HCT116 (cell line): ENCODE measurements at regions not wholly inside any gene's neighbourhood (a gene's known extent, or its start where the extent isn't known, plus 50 kb on each side); places are given as distances from the start of the nearest gene placed in this dataset.
A peak's percentile ranks its signal among the peaks of the same experiment; 100 is the strongest.
"Not testable (repeated sequence)": the region's sequence is repeated elsewhere in the genome, so short reads cannot be mapped to it uniquely, and the experiment has no call there.

ENCODE experiments used
- ATAC-seq: fragments of 200-7000 bp; cut with Tn5 transposase; 2 replicates; pipeline ENCODE4 v1.9.1; 2020; ENCODE audit warnings: mild to moderate bottlenecking, moderate library complexity
- BruUV-seq: library from RNA; stranded (reverse); fragments of 400-500 nt; replicated peaks from 2 replicates; lab custom pipeline; 2021; lab: Mats Ljungman, UMichigan
- CTCF ChIA-PET: fragments of 300-600 bp; sonication (Branson Sonifier 250); formaldehyde crosslinking; loops from one replicate; lab custom pipeline; 2021; ENCODE audit warnings: antibody characterized with exemption; lab: Charles Lee
- POLR2A ChIA-PET: fragments of 300-600, 350-600 bp; sonication (Branson Sonifier 250); formaldehyde crosslinking; loops from one replicate; lab custom pipeline; 2021; ENCODE audit warnings: antibody characterized with exemption; lab: Charles Lee
- RAD21 ChIA-PET, 2 experiments: fragments of 300-600 bp; sonication (Branson Sonifier 250); formaldehyde crosslinking; loops; one replicate each; lab custom pipeline; 2023; ENCODE audit warnings: low total read pairs in 2 of 2; ENCODE audit not compliant: uncharacterized antibody in 2 of 2, unreplicated experiment in 2 of 2, low non-redundant PET in 1 of 2; lab: Charles Lee
- DNase-seq: peaks from one replicate; pipeline ENCODE4 v3.0.0-alpha.2; 2010; ENCODE audit warnings: low read depth, low spot score
- H2AFZ ChIP-seq: fragments of 200-600 bp; shearing (Covaris generic), sonication (generic); 2 replicates; pipeline ENCODE4 v1.6.1; 2017; ENCODE audit warnings: low read depth, mixed run types, mixed read lengths, antibody characterized with exemption, low read length; ENCODE audit not compliant: poor library complexity, severe bottlenecking
- H3K27ac ChIP-seq: 2 replicates; pipeline ENCODE4 v1.5.1; 2012; ENCODE audit warnings: low read depth, low read length
- H3K27me3 ChIP-seq: fragments of 200-600 bp; sonication (generic); 2 replicates; pipeline ENCODE4 v1.6.1; 2016; ENCODE audit warnings: mixed run types, low read length, mixed read lengths; ENCODE audit not compliant: insufficient read depth
- H3K36me3 ChIP-seq, 2 experiments: fragments of 200-500 bp in 1 of 2; fragments of 200-600 bp in 1 of 2; sonication (Bioruptor generic) in 1 of 2; sonication (generic) in 1 of 2; 2 replicates each; pipeline versions ENCODE4 v1.5.1 to v1.6.1; 2014 to 2016; ENCODE audit warnings: low read length in 2 of 2, inconsistent platforms in 1 of 2, mixed read lengths in 1 of 2, mixed run types in 1 of 2; ENCODE audit not compliant: insufficient read depth in 2 of 2, control insufficient read depth in 1 of 2
- H3K4me1 ChIP-seq, 2 experiments: fragments of 200-600 bp in 1 of 2; sonication (generic) in 1 of 2; 2 replicates each; pipeline versions ENCODE4 v1.5.1 to v1.6.1; 2012 to 2017; ENCODE audit warnings: low read length in 2 of 2, inconsistent platforms in 1 of 2, mild to moderate bottlenecking in 1 of 2, mixed read lengths in 1 of 2, mixed run types in 1 of 2, moderate library complexity in 1 of 2; ENCODE audit not compliant: insufficient read depth in 2 of 2, control insufficient read depth in 1 of 2
- H3K4me2 ChIP-seq: fragments of 200-600 bp; sonication (generic); 2 replicates; pipeline ENCODE4 v1.6.1; 2017; ENCODE audit warnings: mixed run types, low read length, mixed read lengths
- H3K4me3 ChIP-seq, 2 experiments: fragments of 200-600 bp in 1 of 2; sonication (generic) in 1 of 2; replicated peaks in 1 of 2; 2 replicates each; pipeline ENCODE4 v1.5.1; 2011 to 2016; ENCODE audit warnings: low read length in 2 of 2, control low read depth in 1 of 2, low read depth in 1 of 2, mild to moderate bottlenecking in 1 of 2, mixed read lengths in 1 of 2, mixed run types in 1 of 2
- H3K79me2 ChIP-seq: fragments of 200-600 bp; sonication (generic); 2 replicates; pipeline ENCODE4 v1.6.1; 2017; ENCODE audit warnings: mild to moderate bottlenecking, mixed run types, low read length, moderate library complexity, mixed read lengths; ENCODE audit not compliant: insufficient read depth
- H3K9ac ChIP-seq: fragments of 200-600 bp; sonication (generic); 2 replicates; pipeline ENCODE4 v1.6.1; 2016; ENCODE audit warnings: low read length, mixed read lengths
- H3K9me2 ChIP-seq: fragments of 200-600 bp; sonication (generic), shearing (Covaris generic); 2 replicates; pipeline ENCODE4 v1.6.1; 2017; ENCODE audit warnings: mixed run types, mild to moderate bottlenecking, moderate library complexity; ENCODE audit not compliant: insufficient read depth
- H3K9me3 ChIP-seq, 2 experiments: fragments of 200-500 bp in 1 of 2; fragments of 200-600 bp in 1 of 2; sonication (Bioruptor generic) in 1 of 2; sonication (generic) in 1 of 2; 2 replicates each; pipeline ENCODE4 v1.6.1; 2014 to 2017; ENCODE audit warnings: low read length in 2 of 2, mixed read lengths in 2 of 2, inconsistent platforms in 1 of 2, low read depth in 1 of 2, mild to moderate bottlenecking in 1 of 2, mixed run types in 1 of 2, moderate library complexity in 1 of 2; ENCODE audit not compliant: control insufficient read depth in 1 of 2, insufficient read depth in 1 of 2
- H4K20me1 ChIP-seq: fragments of 200-600 bp; sonication (generic), shearing (Covaris generic); 2 replicates; pipeline ENCODE4 v1.6.1; 2017; ENCODE audit warnings: mixed run types, mild to moderate bottlenecking, moderate library complexity; ENCODE audit not compliant: insufficient read depth
- CBX3 ChIP-seq: IDR thresholded peaks from 2 replicates; pipeline ENCODE4 v1.6.1; 2012; ENCODE audit warnings: low read depth
- CTCF ChIP-seq, 3 experiments: fragments of 200-600 bp in 1 of 3; sonication (generic) in 1 of 3; IDR thresholded peaks in 2 of 3; conservative IDR thresholded peaks in 1 of 3; 2 replicates each; pipeline ENCODE4 v1.5.1; 2012 to 2017; ENCODE audit warnings: low read depth in 2 of 3, low read length in 2 of 3, antibody characterized with exemption in 1 of 3, borderline replicate concordance in 1 of 3, control low read depth in 1 of 3, mild to moderate bottlenecking in 1 of 3, mixed read lengths in 1 of 3, mixed run types in 1 of 3, moderate library complexity in 1 of 3; ENCODE audit not compliant: insufficient read depth in 1 of 3
- EGR1 ChIP-seq: IDR thresholded peaks from 2 replicates; pipeline ENCODE4 v1.6.1; 2012; ENCODE audit warnings: low read depth
- EZH2 ChIP-seq: fragments of 200-600 bp; sonication (generic); IDR thresholded peaks from 2 replicates; pipeline ENCODE4 v1.6.1; 2017; ENCODE audit warnings: antibody characterized with exemption, mixed run types
- EZH2phosphoT487 ChIP-seq: fragments of 200-600 bp; IDR thresholded peaks from 2 replicates; pipeline ENCODE4 v1.6.1; 2018; ENCODE audit warnings: antibody characterized with exemption, borderline replicate concordance
- FOSL1 ChIP-seq: IDR thresholded peaks from 2 replicates; pipeline ENCODE4 v1.6.1; 2012; ENCODE audit warnings: low read depth
- JUND ChIP-seq: IDR thresholded peaks from 2 replicates; pipeline ENCODE4 v1.6.1; 2012
- POLR2A ChIP-seq: IDR thresholded peaks from 2 replicates; pipeline ENCODE4 v1.7.0; 2011; ENCODE audit warnings: borderline replicate concordance; ENCODE audit not compliant: insufficient read depth, insufficient read length; ENCODE audit errors: extremely low read depth
- RAD21 ChIP-seq: IDR thresholded peaks from 2 replicates; pipeline ENCODE4 v1.6.1; 2012; ENCODE audit warnings: low read depth, mild to moderate bottlenecking
- REST ChIP-seq: IDR thresholded peaks from 2 replicates; pipeline ENCODE4 v1.6.1; 2012; ENCODE audit warnings: low read depth
- SRF ChIP-seq: IDR thresholded peaks from 2 replicates; pipeline ENCODE4 v1.6.1; 2012; ENCODE audit warnings: low read depth
- YY1 ChIP-seq: IDR thresholded peaks from 2 replicates; pipeline ENCODE4 v1.6.1; 2011; ENCODE audit warnings: low read length, low read depth, moderate library complexity, mild to moderate bottlenecking; ENCODE audit not compliant: insufficient replicate concordance; ENCODE audit errors: extremely low read depth
- intact Hi-C: fragments of 100-400 bp; cut with micrococcal nuclease; formaldehyde crosslinking; loops from 2 replicates; pipeline ENCODE4 v1.10.0; 2022

- TF ChIP-seq REST (no peak), RAD21 (no peak)
Observed at GRCh38 chr12:88834226-88834625, 254.0 kb upstream of the KITLG start (continued).

- H3K9me2 ChIP-seq = 0 out of 2 replicates have a peak, but pooled peaks cover 4% of the 10 kb centered on the region
- H3K9me3 ChIP-seq = peaks cover 0 to 12% of the 10 kb centered on the region in 2 experiments; a peak in 1 of 4 replicates
- no peak overlapping the region for H3K27ac ChIP-seq
- H3K79me2 ChIP-seq = no peaks in the 10 kb centered on the region
- no peaks in the 10 kb centered on the region for H4K20me1 ChIP-seq
- no peaks in the 10 kb centered on the region for H3K27me3 ChIP-seq
- H2AFZ ChIP-seq = peak overlapping the region; percentile 11
- ATAC-seq = no peak
- intact Hi-C loops = no loop called here
- H3K4me1 ChIP-seq = peaks cover 0 to 23% of the 10 kb centered on the region in 2 experiments; a peak in 1 of 4 replicates
- CTCF ChIA-PET = no interaction called here
- POLR2A ChIA-PET = no interaction called here
- no peak overlapping the region for H3K9ac ChIP-seq
- no peak for DNase-seq
- RAD21 ChIA-PET = no interaction called here
- no peak overlapping the region for H3K4me3 ChIP-seq
- TF ChIP-seq SRF (no peak), JUND (no peak), FOSL1 (no peak), YY1 (no peak), EZH2phosphoT487 (no peak), CTCF (IDR thresholded peaks at IDR 0.05 in 2 of 3, conservative IDR thresholded peaks at IDR 0.05 in 1 of 3; ENCODE audit: borderline replicate concordance in 1 of 3, insufficient read depth in 1 of 3, low read depth in 2 of 3, low read length in 2 of 3) (no peak), CBX3 (no peak), POLR2A (no peak), EGR1 (no peak), EZH2 (no peak)
- no TSS peak for BruUV-seq
- peaks cover 0 to 5% of the 10 kb centered on the region in 2 experiments; a peak in 1 of 4 replicates for H3K36me3 ChIP-seq
- H3K4me2 ChIP-seq = no peak overlapping the region
Observed at GRCh38 chr12:88833641-88834116, 253.4 kb upstream of the KITLG start.

GRCh38 chr12:88828537-88828936 lies 248.3 kb upstream of the KITLG start:
- ATAC-seq, POLR2A ChIA-PET, BruUV-seq, intact Hi-C loops, DNase-seq, H3K9me3 ChIP-seq, H3K4me2 ChIP-seq, H3K9ac ChIP-seq, H3K9me2 ChIP-seq, H3K27ac ChIP-seq, H4K20me1 ChIP-seq, CTCF ChIA-PET, H3K79me2 ChIP-seq, H2AFZ ChIP-seq, H3K4me3 ChIP-seq, H3K27me3 ChIP-seq, H3K4me1 ChIP-seq, RAD21 ChIA-PET, H3K36me3 ChIP-seq: not testable (repeated sequence)
